ENCODE measurements at regions not wholly inside any gene's neighbourhood (a gene's known extent, or its start where the extent isn't known, plus 50 kb on each side); places are given as distances from the start of the nearest gene placed in this dataset.

- Histone ChIP-seq H3K9me3 (ENCODE audit: low read depth) (no peaks in the 10 kb centered on the region), H3K27ac (no peak overlapping the region), H3F3A (ENCODE audit: low read depth) (no peaks in the 10 kb centered on the region), H3K79me2 (ENCODE audit: low read depth) (no peaks in the 10 kb centered on the region), H3K9ac (no peak overlapping the region), H2AFZ (replicated peaks) (no peak overlapping the region), H4K20me1 (ENCODE audit: low read depth) (no peaks in the 10 kb centered on the region), H3K36me3 (no peaks in the 10 kb centered on the region), H3K4me1 (no peaks in the 10 kb centered on the region), H3K27me3 (no peaks in the 10 kb centered on the region), H3K4me2 (no peak overlapping the region), H3K4me3 (no peak overlapping the region)
- no peak for DNase-seq (ENCODE audit: low spot score)
- H3K27me3 Mint-ChIP-seq (ENCODE audit: insufficient read depth, low read depth) = no peaks in the 10 kb centered on the region
- no peak overlapping the region for H3K4me3 Mint-ChIP-seq
- no peaks in the 10 kb centered on the region for H3K4me1 Mint-ChIP-seq
- TF ChIP-seq CTCF (IDR thresholded peaks at IDR 0.05) (no peak), EZH2 (IDR thresholded peaks at IDR 0.05) (no peak), EZH2phosphoT487 (IDR thresholded peaks at IDR 0.05) (no peak)
- H3K36me3 Mint-ChIP-seq = no peaks in the 10 kb centered on the region
- no peak overlapping the region for H3K27ac Mint-ChIP-seq
- no peaks in the 10 kb centered on the region for H3K9me3 Mint-ChIP-seq
These were observed 205.2 kb upstream of the ROBO2 start for GRCh38 chr3:76834657-76835056.

- H3K27ac Mint-ChIP-seq = no peak overlapping the region
- no peak overlapping the region for H3K9ac ChIP-seq
- no peaks in the 10 kb centered on the region for H3K79me2 ChIP-seq (ENCODE audit: low read depth)
- no peak for TF ChIP-seq CTCF (IDR thresholded peaks at IDR 0.05)
- TF ChIP-seq EZH2phosphoT487 (IDR thresholded peaks at IDR 0.05) = no peak
- TF ChIP-seq EZH2 (IDR thresholded peaks at IDR 0.05) = no peak
- H3K4me2 ChIP-seq = no peak overlapping the region
- no peak overlapping the region for H2AFZ ChIP-seq (replicated peaks)
- no peak overlapping the region for H3K27ac ChIP-seq
- no peaks in the 10 kb centered on the region for H3K27me3 ChIP-seq
- no peaks in the 10 kb centered on the region for H3K36me3 Mint-ChIP-seq
- H3K4me1 ChIP-seq = no peaks in the 10 kb centered on the region
- H3K27me3 Mint-ChIP-seq (ENCODE audit: insufficient read depth, low read depth) = peaks cover 2% of the 10 kb centered on the region
- DNase-seq (ENCODE audit: low spot score) = no peak
- H4K20me1 ChIP-seq (ENCODE audit: low read depth) = no peaks in the 10 kb centered on the region
- no peak overlapping the region for H3K4me3 Mint-ChIP-seq
- H3K4me3 ChIP-seq = no peak overlapping the region
- H3F3A ChIP-seq (ENCODE audit: low read depth) = no peaks in the 10 kb centered on the region
- H3K4me1 Mint-ChIP-seq = no peaks in the 10 kb centered on the region
- H3K36me3 ChIP-seq = no peaks in the 10 kb centered on the region
- H3K9me3 ChIP-seq (ENCODE audit: low read depth) = no peaks in the 10 kb centered on the region
- H3K9me3 Mint-ChIP-seq = no peaks in the 10 kb centered on the region
These were observed 198.2 kb upstream of the ROBO2 start for GRCh38 chr3:76841747-76842146.

GRCh38 chr3:76842216-76842615, 197.7 kb upstream of the ROBO2 start:
- Histone ChIP-seq H3K36me3 (no peaks in the 10 kb centered on the region), H3K4me3 (no peak overlapping the region), H3K9ac (no peak overlapping the region), H4K20me1 (ENCODE audit: low read depth) (no peaks in the 10 kb centered on the region), H2AFZ (replicated peaks) (no peak overlapping the region), H3K4me1 (no peaks in the 10 kb centered on the region), H3F3A (ENCODE audit: low read depth) (no peaks in the 10 kb centered on the region), H3K27ac (no peak overlapping the region), H3K9me3 (ENCODE audit: low read depth) (no peaks in the 10 kb centered on the region), H3K27me3 (no peaks in the 10 kb centered on the region), H3K79me2 (ENCODE audit: low read depth) (no peaks in the 10 kb centered on the region), H3K4me2 (no peak overlapping the region)
- H3K4me3 Mint-ChIP-seq = no peak overlapping the region
- H3K9me3 Mint-ChIP-seq = no peaks in the 10 kb centered on the region
- H3K4me1 Mint-ChIP-seq = no peaks in the 10 kb centered on the region
- no peak overlapping the region for H3K27ac Mint-ChIP-seq
- no peaks in the 10 kb centered on the region for H3K36me3 Mint-ChIP-seq
- DNase-seq (ENCODE audit: low spot score) = no peak
- peaks cover 2% of the 10 kb centered on the region for H3K27me3 Mint-ChIP-seq (ENCODE audit: insufficient read depth, low read depth)
- TF ChIP-seq EZH2 (IDR thresholded peaks at IDR 0.05) = no peak
- TF ChIP-seq CTCF (IDR thresholded peaks at IDR 0.05) = no peak
- no peak for TF ChIP-seq EZH2phosphoT487 (IDR thresholded peaks at IDR 0.05)

- Histone ChIP-seq H3K4me2 (no peak overlapping the region), H3K36me3 (no peaks in the 10 kb centered on the region), H3K27ac (no peak overlapping the region), H3K27me3 (no peaks in the 10 kb centered on the region), H2AFZ (replicated peaks) (no peak overlapping the region), H3K4me1 (no peaks in the 10 kb centered on the region), H3K9me3 (ENCODE audit: low read depth) (no peaks in the 10 kb centered on the region), H3K79me2 (ENCODE audit: low read depth) (no peaks in the 10 kb centered on the region), H3K4me3 (no peak overlapping the region), H3F3A (ENCODE audit: low read depth) (no peaks in the 10 kb centered on the region), H4K20me1 (ENCODE audit: low read depth) (no peaks in the 10 kb centered on the region), H3K9ac (no peak overlapping the region)
- H3K36me3 Mint-ChIP-seq = no peaks in the 10 kb centered on the region
- no peaks in the 10 kb centered on the region for H3K27me3 Mint-ChIP-seq (ENCODE audit: insufficient read depth, low read depth)
- H3K27ac Mint-ChIP-seq = no peak overlapping the region
- DNase-seq (ENCODE audit: low spot score) = no peak
- TF ChIP-seq CTCF (IDR thresholded peaks at IDR 0.05) (no peak), EZH2phosphoT487 (IDR thresholded peaks at IDR 0.05) (no peak), EZH2 (IDR thresholded peaks at IDR 0.05) (no peak)
- no peaks in the 10 kb centered on the region for H3K4me1 Mint-ChIP-seq
- no peaks in the 10 kb centered on the region for H3K9me3 Mint-ChIP-seq
- no peak overlapping the region for H3K4me3 Mint-ChIP-seq
These were observed 184.4 kb upstream of the ROBO2 start for GRCh38 chr3:76855451-76855850.
